OCI-LY7 (cell line): ENCODE measurements at regions not wholly inside any gene's neighbourhood (a gene's known extent, or its start where the extent isn't known, plus 50 kb on each side); places are given as distances from the start of the nearest gene placed in this dataset.

Source experiments
- BruUV-seq: library from RNA; stranded (reverse); fragments of 400-500 nt; replicated peaks from 2 replicates; lab custom pipeline; 2021; lab: Mats Ljungman, UMichigan
- CTCF ChIA-PET: fragments of 300-600 bp; sonication (Branson Sonifier 250); formaldehyde crosslinking; loops from one replicate; lab custom pipeline; 2022; ENCODE audit warnings: antibody characterized with exemption; ENCODE audit not compliant: unreplicated experiment; lab: Charles Lee
- POLR2A ChIA-PET: fragments of 300-600 bp; sonication (Branson Sonifier 250); formaldehyde crosslinking; loops from one replicate; lab custom pipeline; 2022; ENCODE audit warnings: antibody characterized with exemption; lab: Charles Lee
- DNase-seq: peaks from one replicate; pipeline ENCODE4 v3.0.0-alpha.2; 2015; ENCODE audit warnings: low spot score
- H2AFZ ChIP-seq: fragments of 200-600 bp; sonication (generic), shearing (Covaris generic); 2 replicates; pipeline ENCODE4 v1.6.1; 2014; ENCODE audit warnings: mild to moderate bottlenecking, antibody characterized with exemption, low read length, moderate library complexity
- H3K27ac ChIP-seq: fragments of 200-600 bp; sonication (generic); 2 replicates; pipeline ENCODE4 v1.5.1; 2014; ENCODE audit warnings: mixed run types, low read depth, mild to moderate bottlenecking, moderate library complexity, low read length, inconsistent platforms; ENCODE audit not compliant: poor library complexity, severe bottlenecking
- H3K36me3 ChIP-seq: fragments of 200-600 bp; sonication (generic); 2 replicates; pipeline ENCODE4 v1.6.1; 2014; ENCODE audit warnings: mild to moderate bottlenecking, antibody characterized with exemption, low read length, moderate library complexity, mixed read lengths; ENCODE audit not compliant: insufficient read depth
- H3K4me1 ChIP-seq: fragments of 200-600 bp; sonication (generic); 2 replicates; pipeline ENCODE4 v1.5.1; 2014; ENCODE audit warnings: mild to moderate bottlenecking, low read length; ENCODE audit not compliant: insufficient read depth, poor library complexity, severe bottlenecking
- H3K4me2 ChIP-seq: fragments of 200-600 bp; sonication (generic); 2 replicates; pipeline ENCODE4 v1.6.1; 2014; ENCODE audit warnings: mild to moderate bottlenecking, low read length
- H3K4me3 ChIP-seq: fragments of 200-600 bp; sonication (generic); 2 replicates; pipeline ENCODE4 v1.5.1; 2014; ENCODE audit warnings: mild to moderate bottlenecking, low read depth, low read length; ENCODE audit not compliant: poor library complexity, severe bottlenecking
- H3K79me2 ChIP-seq: fragments of 200-600 bp; sonication (generic); 2 replicates; pipeline ENCODE4 v1.6.1; 2016; ENCODE audit warnings: low read depth, mild to moderate bottlenecking, low read length, moderate library complexity, mixed read lengths; ENCODE audit not compliant: insufficient read depth
- H3K9me2 ChIP-seq: fragments of 200-600 bp; sonication (generic); 2 replicates; pipeline ENCODE4 v1.6.1; 2016; ENCODE audit warnings: mild to moderate bottlenecking, low read length, mixed read lengths; ENCODE audit not compliant: insufficient read depth
- H3K9me3 ChIP-seq: fragments of 200-600 bp; sonication (generic); 2 replicates; pipeline ENCODE4 v1.6.1; 2014; ENCODE audit warnings: mild to moderate bottlenecking, mixed run types, low read length, mixed read lengths
- H4K20me1 ChIP-seq: fragments of 200-600 bp; sonication (generic); 2 replicates; pipeline ENCODE4 v1.6.1; 2014; ENCODE audit warnings: mild to moderate bottlenecking, antibody characterized with exemption, low read length, moderate library complexity, mixed read lengths; ENCODE audit not compliant: insufficient read depth
- CTCF ChIP-seq: fragments of 200-600 bp; sonication (generic); conservative IDR thresholded peaks from 2 replicates; pipeline ENCODE4 v1.5.1; 2014; ENCODE audit warnings: mild to moderate bottlenecking, antibody characterized with exemption, low read length, moderate library complexity, mixed read lengths
- EZH2phosphoT487 ChIP-seq: fragments of 200-600 bp; sonication (generic); IDR thresholded peaks from 2 replicates; pipeline ENCODE4 v1.6.1; 2018; ENCODE audit warnings: low read depth, borderline replicate concordance, mild to moderate bottlenecking, mixed run types, antibody characterized with exemption, low read length, moderate library complexity, mixed read lengths
- intact Hi-C: fragments of 100-400 bp; cut with micrococcal nuclease; formaldehyde crosslinking; loops from one replicate; pipeline ENCODE4 v1.10.0; 2022; ENCODE audit not compliant: unreplicated experiment

GRCh38 chr20:16666272-16666671 lies 63.6 kb upstream of the SNRPB2 start:
- no peaks in the 10 kb centered on the region for H4K20me1 ChIP-seq
- ChIA-PET POLR2A (interaction anchor here (1.4 kb wide), 1 partner anchor 11 kb away, joined by 3 read pairs; no protein-coding TSS in a partner anchor), CTCF (no interaction called here)
- no peak overlapping the region for H2AFZ ChIP-seq
- H3K4me1 ChIP-seq = no peaks in the 10 kb centered on the region
- TF ChIP-seq EZH2phosphoT487 = no peak
- peak; percentile 48 for TF ChIP-seq CTCF
- no peaks in the 10 kb centered on the region for H3K79me2 ChIP-seq
- no peak overlapping the region for H3K4me2 ChIP-seq
- intact Hi-C loops = no loop called here
- no TSS peak for BruUV-seq
- H3K27ac ChIP-seq = no peak overlapping the region
- no peak for DNase-seq
- no peaks in the 10 kb centered on the region for H3K9me3 ChIP-seq
- no peaks in the 10 kb centered on the region for H3K36me3 ChIP-seq
- no peak overlapping the region for H3K4me3 ChIP-seq
- no peaks in the 10 kb centered on the region for H3K9me2 ChIP-seq

DNA sequence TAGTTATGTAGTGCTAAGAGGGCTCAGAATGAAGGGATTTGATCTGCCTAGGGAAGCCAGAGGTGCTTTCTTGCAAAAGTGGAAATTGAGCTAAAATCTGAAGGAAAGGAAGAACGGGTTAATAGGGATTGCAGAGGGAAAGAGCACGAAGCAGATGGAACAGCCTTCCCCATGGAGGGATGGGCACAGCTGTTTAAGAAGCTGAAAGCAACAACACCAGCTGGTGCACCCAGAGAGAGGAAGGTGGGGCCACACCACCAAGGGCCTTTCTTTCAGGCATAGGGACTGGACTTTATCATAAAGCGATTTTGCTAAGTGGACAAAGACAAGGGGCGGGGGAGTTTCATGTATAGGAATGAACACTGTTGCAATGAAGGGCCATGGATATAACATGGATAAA lies 65.8 kb upstream of the SNRPB2 start:
- Histone ChIP-seq H3K4me3 (no peak overlapping the region), H2AFZ (no peak overlapping the region), H3K27ac (no peak overlapping the region), H3K79me2 (no peaks in the 10 kb centered on the region), H3K9me3 (no peaks in the 10 kb centered on the region), H3K36me3 (no peaks in the 10 kb centered on the region), H3K4me2 (no peak overlapping the region), H3K9me2 (no peaks in the 10 kb centered on the region), H3K4me1 (no peaks in the 10 kb centered on the region), H4K20me1 (no peaks in the 10 kb centered on the region)
- CTCF ChIA-PET = no interaction called here
- POLR2A ChIA-PET = no interaction called here
- intact Hi-C loops = no loop called here
- BruUV-seq = no TSS peak
- no peak for DNase-seq
- TF ChIP-seq CTCF (no peak), EZH2phosphoT487 (no peak)

- no TSS peak for BruUV-seq
- POLR2A ChIA-PET = interaction anchor here (0.9 kb wide), 1 partner anchor 9 kb away, joined by 3 read pairs; no protein-coding TSS in a partner anchor
- no peaks in the 10 kb centered on the region for H3K9me3 ChIP-seq
- no peak overlapping the region for H3K4me3 ChIP-seq
- intact Hi-C loops = no loop called here
- H3K4me1 ChIP-seq = no peaks in the 10 kb centered on the region
- no peaks in the 10 kb centered on the region for H3K36me3 ChIP-seq
- DNase-seq = no peak
- no peak overlapping the region for H3K27ac ChIP-seq
- no peaks in the 10 kb centered on the region for H3K79me2 ChIP-seq
- CTCF ChIA-PET = no interaction called here
- no peak overlapping the region for H3K4me2 ChIP-seq
- H2AFZ ChIP-seq = no peak overlapping the region
- TF ChIP-seq EZH2phosphoT487 (no peak), CTCF (no peak)
- no peaks in the 10 kb centered on the region for H4K20me1 ChIP-seq
- H3K9me2 ChIP-seq = no peaks in the 10 kb centered on the region
These were observed 67.4 kb upstream of the SNRPB2 start for GRCh38 chr20:16662467-16662866.
